A549 (cell line): ENCODE measurements at regions not wholly inside any gene's neighbourhood (a gene's known extent, or its start where the extent isn't known, plus 50 kb on each side); places are given as distances from the start of the nearest gene placed in this dataset.

ENCODE experiments used
- ATAC-seq, 2 experiments: fragments of 200-7000 bp in 1 of 2; fragments of >200 bp in 1 of 2; cut with Nextera tagmentation in 1 of 2; cut with Tn5 transposase in 1 of 2; 3 replicates each; pipeline versions ENCODE4 v1.8.0 to v1.9.1; 2018 to 2020; ENCODE audit warnings: mild to moderate bottlenecking in 1 of 2, moderate library complexity in 1 of 2
- CTCF ChIA-PET: fragments of 300-600 bp; sonication (Branson Sonifier 250); formaldehyde crosslinking; extraction: SDS; loops from one replicate; lab custom pipeline; 2021; ENCODE audit warnings: antibody characterized with exemption, inconsistent platforms; lab: Yijun Ruan, JAX
- POLR2A ChIA-PET: fragments of 350-600 bp; formaldehyde crosslinking; extraction: SDS; loops from one replicate; lab custom pipeline; 2021; ENCODE audit warnings: antibody characterized with exemption, inconsistent platforms; lab: Yijun Ruan, JAX
- DNase-seq, 2 experiments: peaks; one replicate each; pipeline versions ENCODE4 v3.0.0 to v3.0.0-alpha.2; 2011 to 2016; ENCODE audit warnings: low read depth in 1 of 2, low spot score in 1 of 2
- FAIRE-seq: peaks from 2 replicates; lab custom pipeline; 2011; peaks lifted over from hg19 to GRCh38; lab: Jason Lieb, UNC
- H3K27ac ChIP-seq, 2 experiments: fragments of >200 bp; sonication (Bioruptor Twin); formaldehyde crosslinking; 3 replicates each; pipeline ENCODE4 v1.5.1; 2016 to 2017
- H3K4me1 ChIP-seq: fragments of >200 bp; sonication (Bioruptor Twin); formaldehyde crosslinking; 3 replicates; pipeline ENCODE4 v1.6.1; 2016
- H3K4me2 ChIP-seq: fragments of >200 bp; sonication (Bioruptor Twin); formaldehyde crosslinking; 3 replicates; pipeline ENCODE4 v1.6.1; 2016
- H3K4me3 ChIP-seq: fragments of >200 bp; sonication (Bioruptor Twin); formaldehyde crosslinking; 3 replicates; pipeline ENCODE4 v1.5.1; 2016
- H3K9me3 ChIP-seq: fragments of >200 bp; sonication (Bioruptor Twin); formaldehyde crosslinking; 3 replicates; pipeline ENCODE4 v1.6.1; 2016
- BCL3 ChIP-seq: fragments of >200 bp; sonication (Bioruptor Twin); formaldehyde crosslinking; IDR thresholded peaks from 3 replicates; pipeline ENCODE4 v1.6.1; 2016
- BHLHE40 ChIP-seq: IDR thresholded peaks from 2 replicates; pipeline ENCODE4 v1.6.1; 2012; ENCODE audit warnings: low read depth, low read length, inconsistent platforms
- CBX8 ChIP-seq: fragments of 200-600 bp; sonication (generic); IDR thresholded peaks from 2 replicates; pipeline ENCODE4 v1.6.1; 2016
- CHD4 ChIP-seq: fragments of 200-600 bp; sonication (generic); IDR thresholded peaks from 2 replicates; pipeline ENCODE4 v1.6.1; 2016; ENCODE audit warnings: antibody characterized with exemption, mild to moderate bottlenecking, borderline replicate concordance
- CTCF ChIP-seq: fragments of >200 bp; sonication (Bioruptor Twin); formaldehyde crosslinking; IDR thresholded peaks from 3 replicates; pipeline ENCODE4 v1.5.1; 2016
- EHF ChIP-seq: fragments of 250-450 bp; sonication (Bioruptor Pico); IDR thresholded peaks from 2 replicates; pipeline ENCODE4 v1.5.0; 2020; ENCODE audit warnings: mild to moderate bottlenecking
- HES2 ChIP-seq: fragments of >200 bp; sonication (Bioruptor Twin); formaldehyde crosslinking; IDR thresholded peaks from 2 replicates; pipeline ENCODE4 v1.6.1; 2016
- HEYL ChIP-seq: fragments of 250-450 bp; sonication (Bioruptor Pico); IDR thresholded peaks from 2 replicates; pipeline ENCODE4 v1.8.0; 2021; ENCODE audit warnings: mild to moderate bottlenecking, moderate library complexity
- HOXB5 ChIP-seq: fragments of 250-450 bp; sonication (Bioruptor Pico); IDR thresholded peaks from 2 replicates; pipeline ENCODE4 v1.5.0; 2020; ENCODE audit warnings: mild to moderate bottlenecking, moderate library complexity
- KDM1A ChIP-seq: fragments of 200-600 bp; sonication (generic); IDR thresholded peaks from 2 replicates; pipeline ENCODE4 v1.6.1; 2016; ENCODE audit warnings: low read depth, mild to moderate bottlenecking
- KDM5A ChIP-seq: fragments of 200-600 bp; sonication (generic); IDR thresholded peaks from 2 replicates; pipeline ENCODE4 v1.6.1; 2016; ENCODE audit warnings: antibody characterized with exemption, mild to moderate bottlenecking
- NPAS2 ChIP-seq: fragments of 250-450 bp; sonication (Bioruptor Pico); IDR thresholded peaks from 2 replicates; pipeline ENCODE4 v1.8.0; 2022; ENCODE audit warnings: mild to moderate bottlenecking, moderate library complexity, borderline replicate concordance
- NR3C1 ChIP-seq: fragments of >200 bp; sonication (Bioruptor Twin); formaldehyde crosslinking; IDR thresholded peaks from 3 replicates; pipeline ENCODE4 v1.6.1; 2017
- PHF8 ChIP-seq: fragments of 200-600 bp; sonication (generic); IDR thresholded peaks from 2 replicates; pipeline ENCODE4 v1.6.1; 2016; ENCODE audit warnings: low read depth, mild to moderate bottlenecking, antibody characterized with exemption, moderate library complexity, borderline replicate concordance
- POLR2A ChIP-seq: IDR thresholded peaks from 2 replicates; pipeline ENCODE4 v1.6.1; 2012; ENCODE audit warnings: mild to moderate bottlenecking, low read length
- POLR2AphosphoS2 ChIP-seq: conservative IDR thresholded peaks from 2 replicates; pipeline ENCODE4 v1.6.1; 2012; ENCODE audit warnings: low read length, improper control_type of control experiment, inconsistent platforms
- RFX5 ChIP-seq: fragments of 450-650 bp; IDR thresholded peaks from 2 replicates; pipeline ENCODE4 v1.7.1; 2014; ENCODE audit warnings: antibody characterized with exemption, mild to moderate bottlenecking, moderate library complexity
- RNF2 ChIP-seq: fragments of 200-600 bp; sonication (generic); IDR thresholded peaks from 2 replicates; pipeline ENCODE4 v1.6.1; 2016; ENCODE audit warnings: low read depth, mild to moderate bottlenecking, antibody characterized with exemption, moderate library complexity, borderline replicate concordance
- SREBF2 ChIP-seq: fragments of 450-650 bp; IDR thresholded peaks from 2 replicates; pipeline ENCODE4 v1.6.1; 2014; ENCODE audit warnings: mild to moderate bottlenecking, moderate library complexity
- TP53 ChIP-seq: fragments of 250-450 bp; sonication (Bioruptor Pico); IDR thresholded peaks from 2 replicates; pipeline ENCODE4 v1.5.0; 2021; ENCODE audit warnings: mild to moderate bottlenecking, moderate library complexity
- ZC3H11A ChIP-seq: fragments of 450-650 bp; IDR thresholded peaks from 2 replicates; pipeline ENCODE4 v1.6.1; 2014; ENCODE audit warnings: antibody characterized with exemption, mild to moderate bottlenecking
- ZFP36 ChIP-seq: fragments of 450-650 bp; IDR thresholded peaks from 2 replicates; pipeline ENCODE4 v1.6.1; 2014; ENCODE audit warnings: borderline replicate concordance; ENCODE audit not compliant: partially characterized antibody
- ZSCAN20 ChIP-seq: fragments of 250-450 bp; sonication (Bioruptor Pico); IDR thresholded peaks from 2 replicates; pipeline ENCODE4 v1.8.0; 2022; ENCODE audit warnings: mild to moderate bottlenecking, moderate library complexity
- WGBS: methylation state at CpG from one replicate; pipeline ENCODE4 v1.1.6; 2017; ENCODE audit errors: missing lambda C conversion rate; 5-methylcytosine and 5-hydroxymethylcytosine counted together
- TF ChIP-seq, protein P1 (sequence below): fragments of 250-450 bp; sonication (Bioruptor Pico); IDR thresholded peaks from 2 replicates; pipeline ENCODE4 v1.5.0; 2020; ENCODE audit warnings: low read depth, mild to moderate bottlenecking, moderate library complexity
- TF ChIP-seq, protein P2 (sequence below): IDR thresholded peaks from 2 replicates; pipeline ENCODE4 v1.6.1; 2012
- TF ChIP-seq, protein P3 (sequence below): fragments of 150-350 bp; IDR thresholded peaks from 2 replicates; pipeline ENCODE4 v1.6.1; 2014; ENCODE audit warnings: low read depth, mild to moderate bottlenecking, low read length

GRCh38 chr20:59110607-59111006, 53.0 kb upstream of the ZNF831 start:
- Histone ChIP-seq H3K9me3 (peaks cover 15% of the 10 kb centered on the region; the same call in 2 of the 3 replicates), H3K4me2 (no peak overlapping the region), H3K4me3 (no peak overlapping the region), H3K27ac (no peak overlapping the region), H3K4me1 (no peaks in the 10 kb centered on the region)
- ATAC-seq (no peak), FAIRE-seq (no peak), DNase-seq (no peak)
- no peak for TF ChIP-seq POLR2AphosphoS2
- TF ChIP-seq KDM5A = no peak
- TF ChIP-seq RFX5 = no peak
- no peak for TF ChIP-seq HEYL (CRISPR knock-in tag)
- TF ChIP-seq, protein P1, sequence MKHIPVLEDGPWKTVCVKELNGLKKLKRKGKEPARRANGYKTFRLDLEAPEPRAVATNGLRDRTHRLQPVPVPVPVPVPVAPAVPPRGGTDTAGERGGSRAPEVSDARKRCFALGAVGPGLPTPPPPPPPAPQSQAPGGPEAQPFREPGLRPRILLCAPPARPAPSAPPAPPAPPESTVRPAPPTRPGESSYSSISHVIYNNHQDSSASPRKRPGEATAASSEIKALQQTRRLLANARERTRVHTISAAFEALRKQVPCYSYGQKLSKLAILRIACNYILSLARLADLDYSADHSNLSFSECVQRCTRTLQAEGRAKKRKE (CRISPR knock-in tag) = no peak
- no peak for TF ChIP-seq CHD4
- TF ChIP-seq CTCF = no peak
- TF ChIP-seq KDM1A = no peak
- TF ChIP-seq POLR2A = no peak
- TF ChIP-seq SREBF2 = no peak
- no peak for TF ChIP-seq PHF8
- ChIA-PET POLR2A (no interaction called here), CTCF (interaction anchor here (1.0 to 2.6 kb wide), 2 partner anchors 23 to 294 kb away, joined by 3 to 12 read pairs; no protein-coding TSS in a partner anchor)
- WGBS = 0% methylated on average over 1 of the region's 1 CpG

GRCh38 chr20:59105581-59105980, 58.0 kb upstream of the ZNF831 start:
- WGBS = 3% methylated on average over 4 of the region's 4 CpGs
- ChIA-PET POLR2A (no interaction called here), CTCF (interaction anchor here (0.6 to 1.9 kb wide), 5 partner anchors 18 to 298 kb away, joined by 3 to 6 read pairs (median 3); no protein-coding TSS in a partner anchor)
- H3K4me1 ChIP-seq = no peaks in the 10 kb centered on the region
- no peak overlapping the region for H3K27ac ChIP-seq
- FAIRE-seq (no peak), ATAC-seq (no peak), DNase-seq (no peak)
- no peak overlapping the region for H3K4me3 ChIP-seq
- H3K9me3 ChIP-seq = 0 out of 3 replicates have a peak, but pooled peaks cover 4% of the 10 kb centered on the region
- no peak overlapping the region for H3K4me2 ChIP-seq
- TF ChIP-seq KDM1A (no peak), HES2 (no peak), ZC3H11A (no peak), PHF8 (no peak), RNF2 (no peak), BHLHE40 (no peak), NR3C1 (no peak), HOXB5 (CRISPR knock-in tag) (no peak), TP53 (CRISPR knock-in tag) (no peak), SREBF2 (no peak)
- TF ChIP-seq, protein P1 (CRISPR knock-in tag) = no peak
- TF ChIP-seq, protein P2, sequence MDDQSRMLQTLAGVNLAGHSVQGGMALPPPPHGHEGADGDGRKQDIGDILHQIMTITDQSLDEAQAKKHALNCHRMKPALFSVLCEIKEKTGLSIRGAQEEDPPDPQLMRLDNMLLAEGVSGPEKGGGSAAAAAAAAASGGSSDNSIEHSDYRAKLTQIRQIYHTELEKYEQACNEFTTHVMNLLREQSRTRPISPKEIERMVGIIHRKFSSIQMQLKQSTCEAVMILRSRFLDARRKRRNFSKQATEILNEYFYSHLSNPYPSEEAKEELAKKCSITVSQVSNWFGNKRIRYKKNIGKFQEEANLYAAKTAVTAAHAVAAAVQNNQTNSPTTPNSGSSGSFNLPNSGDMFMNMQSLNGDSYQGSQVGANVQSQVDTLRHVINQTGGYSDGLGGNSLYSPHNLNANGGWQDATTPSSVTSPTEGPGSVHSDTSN = no peak

DNA sequence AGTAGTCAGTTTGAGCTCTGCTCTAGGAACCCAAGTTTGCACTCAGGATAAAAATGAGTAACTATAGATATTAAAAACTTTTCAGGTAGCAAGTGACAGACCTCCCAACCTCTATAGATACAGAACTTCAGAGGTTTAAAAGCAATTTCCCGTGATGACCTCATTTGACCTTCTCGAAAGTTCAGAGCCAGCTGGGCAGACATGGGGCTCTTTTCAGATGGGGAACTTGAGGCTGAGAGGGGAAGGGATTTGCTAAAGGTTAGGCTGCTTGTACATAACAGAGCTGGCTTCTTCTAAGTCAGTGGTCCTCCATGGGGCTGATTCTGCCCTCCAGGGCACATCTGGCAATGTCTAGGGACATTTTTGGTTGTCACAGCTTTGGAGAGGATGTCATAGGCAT, 58.8 kb upstream of the ZNF831 start:
- Histone ChIP-seq H3K9me3 (no peaks in the 10 kb centered on the region), H3K4me3 (no peak overlapping the region), H3K4me1 (no peaks in the 10 kb centered on the region), H3K27ac (no peak overlapping the region), H3K4me2 (no peak overlapping the region)
- DNase-seq (no peak), FAIRE-seq (no peak), ATAC-seq (no peak)
- POLR2A ChIA-PET = no interaction called here
- 0% methylated on average over 2 of the region's 2 CpGs for WGBS
- CTCF ChIA-PET = interaction anchor here (1.0 to 1.9 kb wide), 3 partner anchors 17 to 235 kb away, joined by 3 to 6 read pairs (median 3); no protein-coding TSS in a partner anchor
- TF ChIP-seq BCL3 (no peak), HEYL (CRISPR knock-in tag) (no peak), CBX8 (no peak), ZSCAN20 (CRISPR knock-in tag) (no peak), NPAS2 (CRISPR knock-in tag) (no peak), ZFP36 (no peak), EHF (CRISPR knock-in tag) (no peak)
- TF ChIP-seq, protein P2 = no peak
- TF ChIP-seq, protein P3, sequence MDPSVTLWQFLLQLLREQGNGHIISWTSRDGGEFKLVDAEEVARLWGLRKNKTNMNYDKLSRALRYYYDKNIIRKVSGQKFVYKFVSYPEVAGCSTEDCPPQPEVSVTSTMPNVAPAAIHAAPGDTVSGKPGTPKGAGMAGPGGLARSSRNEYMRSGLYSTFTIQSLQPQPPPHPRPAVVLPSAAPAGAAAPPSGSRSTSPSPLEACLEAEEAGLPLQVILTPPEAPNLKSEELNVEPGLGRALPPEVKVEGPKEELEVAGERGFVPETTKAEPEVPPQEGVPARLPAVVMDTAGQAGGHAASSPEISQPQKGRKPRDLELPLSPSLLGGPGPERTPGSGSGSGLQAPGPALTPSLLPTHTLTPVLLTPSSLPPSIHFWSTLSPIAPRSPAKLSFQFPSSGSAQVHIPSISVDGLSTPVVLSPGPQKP = no peak
